Subcutaneous abdominal adipose tissue (tissue), 5 donors: ENCODE measurements at regions not wholly inside any gene's neighbourhood (a gene's known extent, or its start where the extent isn't known, plus 50 kb on each side); places are given as distances from the start of the nearest gene placed in this dataset.

Experiments
- H3K27ac ChIP-seq: one replicate; pipeline ENCODE4 v1.7.0; 2013; ENCODE audit warnings: low read depth, mild to moderate bottlenecking, inconsistent platforms, low read length, moderate library complexity
- H3K27me3 ChIP-seq, 5 donors: one replicate each; pipeline ENCODE4 v1.7.0; 2013; ENCODE audit warnings: low read length in 5 of 5, inconsistent platforms in 1 of 5; ENCODE audit not compliant: control insufficient read depth in 5 of 5, insufficient read depth in 4 of 5
- H3K36me3 ChIP-seq, 5 donors: one replicate each; pipeline ENCODE4 v1.7.0; 2013; ENCODE audit warnings: low read length in 5 of 5; ENCODE audit not compliant: control insufficient read depth in 5 of 5, insufficient read depth in 5 of 5
- H3K4me1 ChIP-seq, 5 donors: one replicate each; pipeline ENCODE4 v1.7.0; 2013; ENCODE audit warnings: low read length in 5 of 5, mild to moderate bottlenecking in 3 of 5, moderate library complexity in 1 of 5; ENCODE audit not compliant: control insufficient read depth in 5 of 5, insufficient read depth in 5 of 5
- H3K4me3 ChIP-seq, 5 donors: one replicate each; pipeline ENCODE4 v1.7.0; 2013; ENCODE audit warnings: low read length in 5 of 5, low read depth in 1 of 5
- H3K9ac ChIP-seq, 5 donors: one replicate each; pipeline ENCODE4 v1.7.0; 2013; ENCODE audit warnings: low read length in 5 of 5, mild to moderate bottlenecking in 4 of 5, moderate library complexity in 3 of 5
- H3K9me3 ChIP-seq, 5 donors: one replicate each; pipeline ENCODE4 v1.7.0; 2013; ENCODE audit warnings: low read length in 5 of 5; ENCODE audit not compliant: control insufficient read depth in 5 of 5
- donor health status: healthy.
- donor health status: healthy.
- donor health status: healthy.
- donor health status: healthy.
- donor health status: healthy.

DNA sequence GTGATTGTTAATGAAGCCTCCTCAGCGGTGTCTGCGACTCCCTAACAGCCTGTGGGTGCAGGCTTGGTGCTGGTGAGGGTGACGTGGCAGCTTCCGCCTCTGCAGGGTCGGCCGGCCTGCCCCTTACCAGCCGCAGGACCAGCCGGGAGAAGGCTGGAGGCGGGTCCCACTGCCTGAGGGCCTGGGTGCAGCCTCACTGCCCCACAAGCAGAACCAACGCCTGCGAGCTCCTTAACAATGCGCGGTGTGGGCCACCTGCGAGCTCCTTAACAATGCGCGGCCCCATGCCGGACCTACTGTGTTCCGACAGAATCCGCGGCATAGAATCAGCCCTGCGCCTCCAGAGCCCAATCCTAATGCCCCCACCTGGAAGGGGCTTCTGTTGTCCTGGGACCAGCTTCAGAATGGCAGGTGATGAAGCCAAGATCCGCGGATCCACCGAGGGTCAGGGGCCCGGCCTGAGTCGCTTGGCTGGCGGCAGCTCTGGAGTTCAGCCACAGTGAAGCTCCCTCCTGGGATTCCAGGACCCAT lies 54.4 kb upstream of the AJAP1 start:
- no peaks in the 10 kb centered on the region for H3K36me3 ChIP-seq
- no peak overlapping the region for H3K9ac ChIP-seq
- H3K27ac ChIP-seq = no peak overlapping the region
- H3K4me1 ChIP-seq = no peaks in the 10 kb centered on the region
- H3K27me3 ChIP-seq = peaks cover 15 to 27% (median 20%) of the 10 kb centered on the region in 5 donors
- no peak overlapping the region for H3K4me3 ChIP-seq
- no peaks in the 10 kb centered on the region for H3K9me3 ChIP-seq

DNA sequence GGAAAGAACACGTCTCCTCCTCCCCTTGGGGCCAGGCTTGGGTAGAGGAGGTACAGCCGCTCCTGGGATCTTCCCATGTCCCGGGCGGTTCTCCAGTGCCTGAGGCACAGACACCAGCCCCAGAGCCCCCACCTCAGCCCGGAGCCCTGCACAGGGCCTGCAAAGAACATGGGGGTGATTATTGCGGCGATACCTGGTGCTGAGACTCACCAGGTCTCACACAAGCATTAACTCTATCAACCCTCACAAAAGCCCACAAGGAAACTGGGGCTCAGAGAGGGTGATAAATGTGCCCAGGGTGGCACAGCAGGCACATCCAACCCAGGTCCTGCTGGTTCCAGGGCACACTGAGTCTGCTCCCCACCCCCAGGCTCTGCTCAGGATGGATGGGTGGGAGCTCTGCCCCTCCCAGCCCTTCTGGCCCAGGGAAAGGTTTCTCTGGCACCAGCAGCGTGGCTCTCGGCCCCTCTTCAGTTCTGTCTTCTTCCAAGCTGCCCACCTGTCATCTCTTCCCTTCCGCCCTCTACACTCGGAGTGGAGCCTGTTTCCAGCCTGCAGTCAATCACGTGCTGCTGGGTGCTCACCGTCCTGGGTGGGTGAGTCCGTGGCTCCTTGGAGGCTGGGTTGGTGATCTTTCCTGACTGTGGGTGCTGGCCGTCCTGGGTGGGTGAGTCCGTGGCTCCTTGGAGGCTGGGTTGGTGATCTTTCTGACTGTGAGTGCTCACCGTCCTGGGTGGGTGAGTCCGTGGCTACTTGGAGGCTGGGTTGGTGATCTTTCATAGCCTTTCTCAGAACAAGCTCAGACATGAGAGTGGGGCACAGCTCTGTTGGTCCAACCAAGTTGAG lies 53.6 kb upstream of the AJAP1 start:
- Histone ChIP-seq H3K9ac (no peak overlapping the region), H3K4me1 (no peaks in the 10 kb centered on the region), H3K9me3 (no peaks in the 10 kb centered on the region), H3K27ac (no peak overlapping the region), H3K36me3 (no peaks in the 10 kb centered on the region), H3K4me3 (no peak overlapping the region), H3K27me3 (peaks cover 17 to 33% (median 24%) of the 10 kb centered on the region in 5 donors)

DNA sequence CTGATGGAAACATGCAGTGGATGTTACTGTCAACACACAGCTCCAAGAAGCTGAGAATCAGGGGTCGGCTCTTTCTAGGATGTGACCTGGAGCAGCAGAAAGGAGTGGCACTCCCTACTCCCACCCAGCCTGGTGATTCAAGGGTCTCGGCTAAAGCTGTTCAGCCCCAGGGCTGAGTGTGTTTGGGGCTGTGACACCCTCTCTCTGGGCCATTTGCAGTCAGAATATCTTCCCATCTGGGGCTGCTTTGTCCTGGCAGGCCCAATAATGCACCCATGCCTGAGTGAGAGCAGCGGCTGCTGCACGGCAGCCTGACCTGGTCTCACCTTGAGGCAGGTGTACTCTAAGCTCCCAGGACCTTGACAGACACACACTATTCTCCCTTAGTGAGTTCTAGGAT lies 52.5 kb upstream of the AJAP1 start:
- no peaks in the 10 kb centered on the region for H3K9me3 ChIP-seq
- H3K36me3 ChIP-seq = no peaks in the 10 kb centered on the region
- no peak overlapping the region for H3K27ac ChIP-seq
- no peaks in the 10 kb centered on the region for H3K4me1 ChIP-seq
- peaks cover 17 to 42% (median 23%) of the 10 kb centered on the region in 5 donors for H3K27me3 ChIP-seq
- no peak overlapping the region for H3K9ac ChIP-seq
- no peak overlapping the region for H3K4me3 ChIP-seq

DNA sequence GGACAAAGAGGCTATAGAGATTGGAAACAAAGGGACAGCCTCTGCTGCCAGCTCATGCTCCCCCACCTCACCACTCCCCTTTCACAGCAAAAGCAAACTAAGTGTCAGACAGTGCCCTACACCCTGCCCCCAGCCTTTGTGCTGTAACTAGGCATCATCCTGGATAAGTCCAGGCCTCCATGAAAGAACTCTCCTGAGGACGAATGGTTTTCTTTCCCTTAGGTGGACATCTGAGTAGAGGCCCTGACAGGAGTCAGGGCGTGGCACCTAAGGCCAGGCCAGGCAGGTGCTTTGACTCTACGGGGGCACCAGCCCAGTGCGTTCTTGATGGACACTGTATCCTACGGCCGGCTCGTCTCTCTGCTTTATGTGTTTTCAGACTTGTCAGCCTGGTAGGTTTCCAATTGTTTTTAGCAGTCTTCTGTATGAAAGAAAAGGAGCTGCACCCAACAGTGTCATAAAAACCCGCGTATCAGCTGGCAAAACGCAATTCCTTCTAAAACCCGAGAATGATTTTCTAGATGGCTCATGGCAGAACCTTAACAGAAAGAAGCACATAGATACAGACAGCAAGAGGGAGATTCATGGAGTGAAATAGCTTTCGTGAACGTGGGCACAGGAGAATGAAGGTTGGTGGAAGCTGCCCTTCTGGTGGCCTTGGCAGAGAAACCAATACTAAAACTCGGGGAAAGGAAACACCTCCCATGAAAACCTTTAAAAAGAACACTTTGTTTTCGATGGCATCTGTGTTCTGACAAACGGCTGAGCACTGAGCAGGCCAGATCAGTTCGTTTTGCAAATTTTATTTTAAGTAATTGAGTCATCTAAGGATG lies 51.7 kb upstream of the AJAP1 start:
- Histone ChIP-seq H3K27me3 (peaks cover 17 to 42% (median 27%) of the 10 kb centered on the region in 5 donors), H3K4me1 (no peaks in the 10 kb centered on the region), H3K36me3 (no peaks in the 10 kb centered on the region), H3K27ac (no peak overlapping the region), H3K9me3 (no peaks in the 10 kb centered on the region), H3K9ac (no peak overlapping the region), H3K4me3 (no peak overlapping the region)

DNA sequence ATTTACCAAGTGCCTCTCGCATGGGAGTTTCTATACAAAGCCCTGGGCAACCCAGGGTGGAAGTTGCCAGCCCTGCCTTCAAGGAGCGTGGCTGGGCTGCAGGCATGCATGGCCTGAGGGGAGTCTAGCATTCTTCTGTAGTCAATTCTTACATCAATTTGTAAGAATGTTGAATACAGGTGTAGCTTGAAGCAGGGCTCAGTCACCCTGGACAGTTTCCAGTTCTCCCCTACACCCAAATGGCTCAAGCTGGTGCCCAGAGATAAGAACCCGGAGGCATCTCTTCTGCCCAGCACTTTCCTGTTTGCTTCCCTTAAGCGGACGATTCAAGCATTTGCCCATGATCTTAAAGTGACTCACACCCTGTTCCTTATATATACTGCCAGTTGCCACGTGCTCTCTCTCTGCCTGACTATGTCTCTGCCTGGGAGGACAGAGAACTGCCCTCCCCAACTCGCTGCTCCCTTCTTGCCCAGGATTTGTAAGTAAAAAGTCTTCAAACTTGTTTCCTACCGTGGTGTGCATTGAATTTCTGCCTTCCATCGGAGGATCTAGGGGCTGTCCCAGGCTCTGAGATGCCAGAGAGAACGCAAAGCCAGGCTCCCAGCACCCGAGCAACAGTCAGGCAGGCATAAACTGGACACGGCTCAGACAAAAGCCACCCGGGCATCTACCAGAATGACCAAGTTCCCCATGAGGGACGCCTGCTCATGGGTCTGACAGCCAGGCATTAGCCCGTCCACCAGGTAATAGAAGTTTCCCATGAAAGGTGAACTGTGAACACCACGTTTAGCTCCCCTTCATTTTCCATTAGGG lies 50.9 kb upstream of the AJAP1 start:
- Histone ChIP-seq H3K27me3 (peaks cover 17 to 42% (median 27%) of the 10 kb centered on the region in 5 donors), H3K9me3 (no peaks in the 10 kb centered on the region), H3K27ac (no peak overlapping the region), H3K4me1 (no peaks in the 10 kb centered on the region), H3K4me3 (no peak overlapping the region), H3K36me3 (no peaks in the 10 kb centered on the region), H3K9ac (no peak overlapping the region)
